WTC11 (cell line): ENCODE measurements at regions not wholly inside any gene's neighbourhood (a gene's known extent, or its start where the extent isn't known, plus 50 kb on each side); places are given as distances from the start of the nearest gene placed in this dataset.

Experiments
- CREM ChIP-seq: sonication (generic); formaldehyde crosslinking; IDR thresholded peaks from 2 replicates; pipeline ENCODE4 v1.8.1; 2022; ENCODE audit warnings: mild to moderate bottlenecking, missing genetic modification reagents, moderate library complexity
- CTCF ChIP-seq: fragments of 200-600 bp; IDR thresholded peaks from 2 replicates; pipeline ENCODE4 v1.8.0; 2022; ENCODE audit warnings: antibody characterized with exemption
- NR2C2 ChIP-seq: sonication (generic); formaldehyde crosslinking; IDR thresholded peaks from 2 replicates; pipeline ENCODE4 v1.8.0; 2022; ENCODE audit warnings: mild to moderate bottlenecking, missing genetic modification reagents

GRCh38 chr4:63644396-63644795 lies 764.9 kb downstream of the TECRL start:
- TF ChIP-seq CTCF = no peak
- no peak for TF ChIP-seq NR2C2
- no peak for TF ChIP-seq CREM (CRISPR knock-in tag)
